Stimulated activated CD4-positive, alpha-beta T cell treated with anti-CD3 and anti-CD28 coated beads, TNF-alpha, amount 100 ng/mL, for 4 hours (primary cell): ENCODE measurements at regions not wholly inside any gene's neighbourhood (a gene's known extent, or its start where the extent isn't known, plus 50 kb on each side); places are given as distances from the start of the nearest gene placed in this dataset.

ENCODE experiments used
- DNase-seq, 3 experiments: peaks; one replicate each; pipeline ENCODE4 v3.0.0-alpha.2; 2020; ENCODE audit warnings: low read depth in 3 of 3

- DNase-seq: no peak
Observed at GRCh38 chr1:38577385-38577784, 282.2 kb downstream of the RRAGC start.

DNA sequence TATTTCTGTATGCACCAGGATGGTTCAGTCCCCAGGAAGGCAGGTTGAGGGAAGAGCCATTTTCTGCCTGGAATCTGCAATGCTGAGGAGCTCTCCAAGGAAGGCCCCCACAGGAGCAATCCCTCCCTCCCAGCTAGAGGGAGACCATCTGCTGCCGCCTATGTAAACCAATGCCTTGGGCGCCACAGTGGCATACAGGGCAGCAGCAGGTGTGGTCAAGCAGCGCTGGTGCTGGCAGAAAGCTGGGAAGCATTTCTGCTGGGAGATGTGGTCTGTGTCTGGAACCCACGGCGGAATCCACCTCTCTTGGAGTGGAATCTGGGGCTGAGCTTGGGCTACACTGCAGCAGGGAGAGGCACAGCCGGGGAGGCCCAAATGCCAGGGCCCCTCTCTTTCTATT is 283.3 kb downstream of the RRAGC start:
- no peak for DNase-seq

DNA sequence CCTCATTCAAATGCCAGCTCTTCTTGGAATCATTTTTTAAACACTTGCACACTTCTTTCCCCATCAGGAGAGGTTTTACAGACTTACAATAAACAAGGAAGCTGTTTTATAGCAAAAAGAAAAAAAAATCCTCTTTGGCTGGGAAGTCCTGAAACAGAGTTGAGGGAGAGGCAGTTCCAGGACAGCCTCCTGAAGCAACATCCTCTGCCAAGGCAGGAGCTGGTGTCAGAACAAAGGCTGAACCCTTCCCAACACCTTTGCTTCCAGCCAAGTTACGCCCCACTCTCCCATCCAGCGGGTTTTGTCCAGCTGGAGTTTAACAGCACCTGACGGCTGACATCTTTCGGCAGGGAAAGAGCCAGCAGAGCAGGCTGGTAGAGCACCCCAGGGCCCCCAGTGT is 287.8 kb downstream of the RRAGC start:
- no peak for DNase-seq

DNA sequence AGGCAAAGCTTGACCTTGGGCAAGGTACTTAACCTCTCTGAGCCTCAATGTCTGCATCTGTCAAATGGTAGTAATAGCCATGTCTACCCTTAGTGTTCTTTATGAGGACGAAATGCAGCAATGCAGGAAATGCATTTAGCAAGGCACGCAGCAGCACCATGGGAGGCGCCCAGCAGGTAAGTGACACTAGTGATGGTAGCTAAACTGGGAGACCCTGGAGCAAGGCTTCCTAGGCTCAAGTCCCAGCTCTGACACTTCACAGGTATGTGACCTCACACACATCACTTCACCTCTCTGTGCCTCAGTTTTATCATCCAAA is 289.0 kb downstream of the RRAGC start:
- DNase-seq: no peak

- DNase-seq: no peak
Observed at GRCh38 chr1:38569932-38570656, 289.5 kb downstream of the RRAGC start.

GRCh38 chr1:38568061-38568857 is 291.3 kb downstream of the RRAGC start:
- no peak for DNase-seq

DNA sequence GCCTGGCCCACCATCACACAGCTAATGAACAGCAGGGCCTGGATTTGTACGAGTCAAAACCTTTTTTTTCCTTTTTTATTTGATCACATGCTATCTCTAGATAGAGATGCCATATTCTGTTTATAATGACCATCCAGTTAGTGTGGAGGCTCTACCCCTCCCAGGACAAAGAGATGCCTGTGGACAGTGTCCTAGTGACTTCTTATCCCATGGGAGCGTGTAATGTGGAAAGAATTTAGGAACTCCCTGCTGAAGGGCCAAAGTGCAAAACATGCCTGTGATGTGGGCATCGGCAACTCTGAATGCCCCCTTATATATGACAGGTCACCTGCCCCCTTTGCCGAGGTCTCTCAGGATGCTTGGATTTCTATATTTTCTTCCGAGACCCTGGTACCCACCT is 292.2 kb downstream of the RRAGC start:
- no peak for DNase-seq

GRCh38 chr1:38565020-38565491 is 294.5 kb downstream of the RRAGC start:
- DNase-seq: no peak

GRCh38 chr1:38563942-38564735 is 295.4 kb downstream of the RRAGC start:
- DNase-seq: no peak

- DNase-seq: no peak
Observed at GRCh38 chr1:38561725-38562124, 297.8 kb downstream of the RRAGC start.

GRCh38 chr1:38561110-38561509 is 298.5 kb downstream of the RRAGC start:
- no peak for DNase-seq

GRCh38 chr1:38560457-38560856 is 299.1 kb downstream of the RRAGC start:
- DNase-seq: no peak

DNA sequence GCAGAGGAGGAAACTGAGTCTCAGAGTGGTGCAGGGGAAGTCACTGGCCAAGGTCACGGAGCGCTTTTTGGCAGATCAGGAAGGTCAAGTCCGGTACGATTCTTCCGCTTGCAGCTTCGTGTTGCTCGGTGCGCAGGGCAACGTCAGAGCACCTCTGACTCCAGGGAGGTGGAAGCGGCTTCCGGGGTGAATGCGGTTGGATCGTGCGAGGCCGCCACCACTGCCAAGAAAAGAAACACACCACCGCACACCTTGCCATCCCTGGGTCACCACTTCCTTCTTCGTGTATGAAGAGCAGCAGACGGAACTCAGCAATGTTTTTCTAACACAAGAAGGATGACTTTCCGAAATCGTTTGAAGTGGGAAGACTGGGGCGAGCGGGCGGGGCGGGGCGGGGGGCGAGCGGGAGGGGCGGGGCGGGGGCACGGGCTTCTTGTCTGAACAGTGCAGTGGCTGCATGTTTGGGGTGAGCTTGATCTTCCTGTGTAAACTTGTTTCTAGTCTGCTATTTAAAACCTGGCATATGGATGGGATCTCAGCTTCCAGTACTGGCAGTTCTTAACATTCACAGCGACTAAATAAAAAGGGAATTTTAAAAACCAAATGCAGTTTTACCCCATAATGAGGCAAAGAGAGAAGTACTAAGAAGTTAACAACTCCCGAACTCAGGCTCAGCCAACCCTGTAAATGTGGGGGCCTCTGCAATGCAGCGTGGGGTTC is 300.0 kb downstream of the RRAGC start:
- DNase-seq: peak; percentile 35 to 58 (median 44)

- no peak for DNase-seq
Observed at GRCh38 chr1:38558500-38559445, 300.8 kb downstream of the RRAGC start.

- no peak for DNase-seq
Observed at GRCh38 chr1:38558055-38558454, 301.5 kb downstream of the RRAGC start.

GRCh38 chr1:38555594-38555993 is 304.0 kb downstream of the RRAGC start:
- DNase-seq: no peak

GRCh38 chr1:38555130-38555529 is 304.4 kb downstream of the RRAGC start:
- no peak for DNase-seq

GRCh38 chr1:38551318-38552307 is 308.0 kb downstream of the RRAGC start:
- no peak for DNase-seq

DNA sequence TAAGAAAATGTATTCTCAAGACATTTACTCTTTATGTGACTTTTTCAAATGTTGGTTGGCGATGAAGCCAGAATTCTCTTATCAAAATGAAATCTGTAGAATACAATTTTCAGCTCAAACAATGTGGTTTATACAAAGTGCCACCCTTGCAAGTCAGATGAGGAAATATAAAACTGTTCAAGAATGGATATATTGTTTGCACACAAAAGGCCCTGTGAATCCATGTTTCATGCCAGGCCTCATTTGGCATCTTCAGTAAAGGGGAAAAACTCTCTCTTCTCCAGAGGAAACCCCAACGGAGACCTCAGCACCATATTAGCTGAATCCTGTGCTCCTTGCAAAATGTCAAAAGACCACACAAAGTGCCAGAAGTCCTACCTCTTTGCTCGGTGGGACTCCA is 310.4 kb downstream of the RRAGC start:
- DNase-seq: no peak
